Neural crest cell (in vitro differentiated cells): ENCODE measurements at regions not wholly inside any gene's neighbourhood (a gene's known extent, or its start where the extent isn't known, plus 50 kb on each side); places are given as distances from the start of the nearest gene placed in this dataset.

Experiments
- DNase-seq: peaks from one replicate; pipeline ENCODE4 v3.0.0; 2021; ENCODE audit warnings: low read depth, mixed read lengths, low spot score
- H3K27ac Mint-ChIP-seq: one replicate; pipeline ENCODE4 v1.8.0; 2021; ENCODE audit warnings: mild to moderate bottlenecking, mixed read lengths; ENCODE audit not compliant: unreplicated experiment
- H3K27me3 Mint-ChIP-seq: 2 replicates; pipeline ENCODE4 v1.8.0; 2021; ENCODE audit warnings: low read depth, mild to moderate bottlenecking, mixed read lengths
- H3K36me3 Mint-ChIP-seq: 2 replicates; pipeline ENCODE4 v1.8.0; 2021; ENCODE audit warnings: low read depth, mild to moderate bottlenecking, mixed read lengths
- H3K4me1 Mint-ChIP-seq: 2 replicates; pipeline ENCODE4 v1.8.0; 2021; ENCODE audit warnings: mixed read lengths
- H3K4me3 Mint-ChIP-seq: one replicate; pipeline ENCODE4 v1.8.0; 2021; ENCODE audit warnings: mild to moderate bottlenecking, mixed read lengths
- H3K9me3 Mint-ChIP-seq: 2 replicates; pipeline ENCODE4 v1.8.0; 2021; ENCODE audit warnings: mixed read lengths
- TF ChIP-seq, protein P1 (sequence below): fragments of 200-600 bp; sonication (generic); conservative IDR thresholded peaks from 2 replicates; pipeline ENCODE4 v1.5.0; 2021; ENCODE audit warnings: antibody characterized with exemption, mild to moderate bottlenecking

GRCh38 chr16:9481747-9482730, 390.6 kb downstream of the HAPSTR1 start:
- H3K36me3 Mint-ChIP-seq, result no peaks in the 10 kb centered on the region
- H3K27me3 Mint-ChIP-seq, result peaks cover 4% of the 10 kb centered on the region
- no peak overlapping the region for H3K4me3 Mint-ChIP-seq
- H3K4me1 Mint-ChIP-seq, result peaks cover 4% of the 10 kb centered on the region
- no peak for DNase-seq
- no peak overlapping the region for H3K27ac Mint-ChIP-seq
- H3K9me3 Mint-ChIP-seq, result no peaks in the 10 kb centered on the region
- TF ChIP-seq, protein P1, sequence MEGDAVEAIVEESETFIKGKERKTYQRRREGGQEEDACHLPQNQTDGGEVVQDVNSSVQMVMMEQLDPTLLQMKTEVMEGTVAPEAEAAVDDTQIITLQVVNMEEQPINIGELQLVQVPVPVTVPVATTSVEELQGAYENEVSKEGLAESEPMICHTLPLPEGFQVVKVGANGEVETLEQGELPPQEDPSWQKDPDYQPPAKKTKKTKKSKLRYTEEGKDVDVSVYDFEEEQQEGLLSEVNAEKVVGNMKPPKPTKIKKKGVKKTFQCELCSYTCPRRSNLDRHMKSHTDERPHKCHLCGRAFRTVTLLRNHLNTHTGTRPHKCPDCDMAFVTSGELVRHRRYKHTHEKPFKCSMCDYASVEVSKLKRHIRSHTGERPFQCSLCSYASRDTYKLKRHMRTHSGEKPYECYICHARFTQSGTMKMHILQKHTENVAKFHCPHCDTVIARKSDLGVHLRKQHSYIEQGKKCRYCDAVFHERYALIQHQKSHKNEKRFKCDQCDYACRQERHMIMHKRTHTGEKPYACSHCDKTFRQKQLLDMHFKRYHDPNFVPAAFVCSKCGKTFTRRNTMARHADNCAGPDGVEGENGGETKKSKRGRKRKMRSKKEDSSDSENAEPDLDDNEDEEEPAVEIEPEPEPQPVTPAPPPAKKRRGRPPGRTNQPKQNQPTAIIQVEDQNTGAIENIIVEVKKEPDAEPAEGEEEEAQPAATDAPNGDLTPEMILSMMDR, result no peak

- TF ChIP-seq, protein P1, result no peak
- H3K9me3 Mint-ChIP-seq, result peaks cover 2% of the 10 kb centered on the region
- H3K4me1 Mint-ChIP-seq, result peaks cover 4% of the 10 kb centered on the region
- H3K36me3 Mint-ChIP-seq, result no peaks in the 10 kb centered on the region
- no peak for DNase-seq
- no peak overlapping the region for H3K4me3 Mint-ChIP-seq
- H3K27me3 Mint-ChIP-seq, result peaks cover 10% of the 10 kb centered on the region
- no peak overlapping the region for H3K27ac Mint-ChIP-seq
Observed at GRCh38 chr16:9484426-9484825, 393.0 kb downstream of the HAPSTR1 start.

DNA sequence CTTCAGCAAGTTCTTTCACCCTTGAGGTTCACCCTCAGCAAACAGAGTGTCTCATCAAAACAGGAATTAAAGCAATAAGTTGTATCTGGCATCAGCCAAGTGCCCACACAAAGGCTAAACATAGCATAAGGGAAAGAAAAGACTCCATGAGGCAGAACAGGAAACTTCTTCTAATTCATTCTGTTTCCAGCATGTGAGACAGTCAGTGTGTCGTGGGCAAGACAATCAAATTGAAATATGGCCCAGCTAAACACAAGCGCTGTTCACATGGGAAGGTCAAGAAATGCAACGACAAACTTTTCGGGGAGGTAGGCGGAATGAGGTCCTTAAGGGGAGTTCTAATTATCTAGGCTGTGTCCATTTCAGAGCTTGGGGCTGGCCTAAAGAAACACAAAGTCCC, 393.4 kb downstream of the HAPSTR1 start:
- H3K4me3 Mint-ChIP-seq, result no peak overlapping the region
- peaks cover 10% of the 10 kb centered on the region for H3K27me3 Mint-ChIP-seq
- no peak for DNase-seq
- peaks cover 4% of the 10 kb centered on the region for H3K4me1 Mint-ChIP-seq
- TF ChIP-seq, protein P1, result no peak
- H3K9me3 Mint-ChIP-seq, result peaks cover 2% of the 10 kb centered on the region
- H3K27ac Mint-ChIP-seq, result no peak overlapping the region
- H3K36me3 Mint-ChIP-seq, result no peaks in the 10 kb centered on the region

DNA sequence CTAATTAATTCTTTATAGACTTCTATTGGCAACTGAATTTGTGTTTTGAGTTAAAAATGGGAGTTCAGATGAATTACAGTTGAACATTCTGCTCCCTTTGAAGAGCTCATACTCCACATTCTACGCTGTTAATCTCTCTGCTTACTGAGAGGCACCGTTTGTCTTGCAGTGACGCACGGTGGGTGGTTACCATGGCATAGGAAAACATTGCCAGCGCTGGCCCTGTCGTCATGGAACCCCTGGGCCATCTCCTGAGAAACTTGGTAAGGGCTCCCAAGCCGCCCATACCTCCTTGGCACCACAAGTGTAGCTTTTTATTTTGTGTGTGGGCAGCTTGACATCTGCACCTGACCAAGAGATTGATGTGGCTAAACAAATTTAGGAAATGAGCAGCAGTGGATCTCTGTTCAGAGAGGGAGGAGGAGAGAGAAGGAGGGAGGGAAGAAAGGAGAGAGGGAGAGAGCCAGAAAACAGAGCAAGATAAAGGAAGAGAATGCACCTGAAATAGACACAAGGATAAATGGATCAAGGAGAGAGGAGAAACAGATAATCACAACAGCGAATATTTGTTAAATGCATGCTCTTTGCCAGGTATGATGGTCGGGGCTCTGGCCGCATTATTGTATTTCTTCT, 398.5 kb downstream of the HAPSTR1 start:
- Mint-ChIP-seq H3K4me3 (no peak overlapping the region), H3K27me3 (peaks cover 13% of the 10 kb centered on the region), H3K27ac (no peak overlapping the region), H3K36me3 (no peaks in the 10 kb centered on the region), H3K9me3 (peaks cover 6% of the 10 kb centered on the region), H3K4me1 (peaks cover under 1% of the 10 kb centered on the region)
- no peak for DNase-seq
- TF ChIP-seq, protein P1, result no peak

DNA sequence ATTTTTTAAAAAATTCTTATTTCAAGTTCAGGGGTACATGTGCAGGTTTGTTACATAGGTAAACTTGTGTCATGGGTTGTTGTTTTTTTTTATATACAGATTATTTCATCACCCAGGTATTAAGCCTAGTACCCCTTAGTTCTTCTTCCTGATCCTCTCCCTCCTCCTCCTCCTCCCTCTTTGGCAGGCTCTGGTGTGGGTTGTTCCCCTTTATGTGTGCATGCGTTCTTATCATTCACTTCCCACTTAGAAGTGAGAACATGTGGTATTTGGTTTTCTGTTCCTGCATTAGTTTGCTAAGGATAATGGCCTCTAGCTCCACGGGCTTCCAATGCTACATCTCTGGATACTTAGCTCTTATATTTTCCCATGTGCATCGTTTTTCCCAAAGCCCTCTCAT, 404.4 kb downstream of the HAPSTR1 start:
- Mint-ChIP-seq H3K27me3 (peaks cover 4% of the 10 kb centered on the region), H3K9me3 (peaks cover 6% of the 10 kb centered on the region), H3K36me3 (no peaks in the 10 kb centered on the region), H3K27ac (no peak overlapping the region), H3K4me1 (peaks cover 9% of the 10 kb centered on the region), H3K4me3 (no peak overlapping the region)
- DNase-seq, result no peak
- TF ChIP-seq, protein P1, result no peak
